ENCODE measurements at regions not wholly inside any gene's neighbourhood (a gene's known extent, or its start where the extent isn't known, plus 50 kb on each side); places are given as distances from the start of the nearest gene placed in this dataset.
"Not testable (repeated sequence)": the region's sequence is repeated elsewhere in the genome, so short reads cannot be mapped to it uniquely, and the experiment has no call there.

- not testable (repeated sequence) for TF ChIP-seq ZFP30 (CRISPR knock-in tag; IDR thresholded peaks at IDR 0.05); PATZ1 (CRISPR knock-in tag; IDR thresholded peaks at IDR 0.05; ENCODE audit: borderline replicate concordance); RARB (CRISPR knock-in tag; IDR thresholded peaks at IDR 0.05); CSDC2 (CRISPR knock-in tag; IDR thresholded peaks at IDR 0.05); ZNF70 (CRISPR knock-in tag; IDR thresholded peaks at IDR 0.05); CREB5 (CRISPR knock-in tag; IDR thresholded peaks at IDR 0.05; ENCODE audit: low read depth); TOX (CRISPR knock-in tag; IDR thresholded peaks at IDR 0.05; ENCODE audit: borderline replicate concordance); ARNTL (CRISPR knock-in tag; IDR thresholded peaks at IDR 0.05; ENCODE audit: borderline replicate concordance, low read depth); PPARA (CRISPR knock-in tag; IDR thresholded peaks at IDR 0.05; ENCODE audit: borderline replicate concordance); POU6F1 (CRISPR knock-in tag; IDR thresholded peaks at IDR 0.05; ENCODE audit: borderline replicate concordance, low read depth); BACH2 (CRISPR knock-in tag; IDR thresholded peaks at IDR 0.05; ENCODE audit: borderline replicate concordance); CSRNP3 (CRISPR knock-in tag; IDR thresholded peaks at IDR 0.05); ZC3H10 (CRISPR knock-in tag; IDR thresholded peaks at IDR 0.05); ESRRG (CRISPR knock-in tag; IDR thresholded peaks at IDR 0.05)
Measured at GRCh38 chr20:30712861-30713260, 544.6 kb upstream of the DEFB115 start.
